HUDEP-2 (cell line): ENCODE measurements at regions not wholly inside any gene's neighbourhood (a gene's known extent, or its start where the extent isn't known, plus 50 kb on each side); places are given as distances from the start of the nearest gene placed in this dataset.
A peak's percentile ranks its signal among the peaks of the same experiment; 100 is the strongest.

Experiments
- DNase-seq, 76 experiments: peaks; one replicate each; lab custom pipeline; 2025; ENCODE audit not compliant: unreplicated experiment in 76 of 76; lab: John Stamatoyannopoulos, UW

DNA sequence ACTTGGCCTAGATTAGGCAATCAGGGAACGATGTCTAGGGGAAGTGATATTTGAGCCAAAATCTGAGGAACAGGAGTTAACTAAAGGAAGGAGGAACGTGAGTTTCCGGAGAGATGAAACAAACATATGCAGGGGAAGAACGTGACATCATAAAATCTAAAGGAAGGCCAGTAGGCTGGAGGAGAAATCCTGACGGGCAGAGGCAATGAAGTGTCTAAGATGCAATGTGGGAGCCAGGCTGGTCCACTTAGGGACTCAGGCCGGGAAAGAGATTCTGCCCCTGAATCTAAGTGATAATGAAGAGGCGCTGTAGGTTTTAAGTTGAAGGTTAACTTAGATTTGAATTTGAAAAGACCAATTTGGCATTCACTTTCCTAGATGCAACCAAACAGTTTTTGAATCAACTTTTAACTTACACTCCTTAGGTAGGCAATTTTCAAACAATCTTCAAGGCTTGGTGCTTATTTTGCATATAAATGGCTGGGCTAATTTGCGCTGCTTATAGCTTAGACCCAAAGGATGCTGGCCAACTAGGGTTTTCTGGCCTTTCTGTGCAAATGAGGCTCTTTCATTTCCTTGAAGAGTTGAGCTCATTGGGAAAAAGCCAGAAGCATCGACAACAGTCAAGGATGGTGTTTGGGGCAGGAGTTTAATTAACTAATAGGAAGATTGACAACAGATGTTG lies 221.7 kb downstream of the SOX11 start:
- DNase-seq: no peak

DNA sequence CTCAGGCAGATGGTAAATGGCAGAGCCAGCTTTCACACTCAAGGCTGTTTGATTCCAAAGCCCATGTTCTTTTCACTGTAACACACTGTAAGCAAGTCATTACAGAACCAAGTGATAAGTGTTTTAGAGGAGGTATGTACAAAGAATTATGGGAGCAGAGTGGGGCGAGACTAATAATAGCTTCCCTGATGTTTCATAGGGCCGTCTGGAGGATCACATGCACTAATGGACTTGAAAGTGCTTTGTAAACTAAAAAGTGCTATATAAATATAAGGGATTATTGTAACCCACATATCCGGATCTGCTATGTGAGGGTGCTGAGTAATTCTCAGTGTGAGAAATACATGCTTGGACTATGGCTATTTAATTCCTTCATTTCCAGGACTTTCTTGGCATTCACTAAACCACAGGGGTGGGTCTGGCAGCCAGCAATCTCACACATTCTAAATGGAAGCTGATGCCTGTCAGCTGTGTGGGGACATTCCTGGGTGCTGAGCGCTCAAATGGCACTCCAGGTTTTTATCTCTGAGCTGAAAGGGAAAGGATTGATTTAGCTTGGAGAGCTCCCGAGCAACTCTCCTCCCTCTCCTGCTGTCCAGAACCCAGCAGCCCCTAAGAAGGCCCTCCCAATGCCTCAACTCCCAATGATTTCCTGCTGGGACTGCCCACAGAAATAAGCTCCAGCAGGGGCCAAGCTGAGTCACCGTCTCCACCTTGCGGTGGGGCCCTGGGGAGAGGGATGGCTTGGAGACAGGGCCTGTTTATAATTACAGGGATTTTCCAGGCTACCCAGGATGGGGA lies 222.8 kb downstream of the SOX11 start:
- DNase-seq: no peak

DNA sequence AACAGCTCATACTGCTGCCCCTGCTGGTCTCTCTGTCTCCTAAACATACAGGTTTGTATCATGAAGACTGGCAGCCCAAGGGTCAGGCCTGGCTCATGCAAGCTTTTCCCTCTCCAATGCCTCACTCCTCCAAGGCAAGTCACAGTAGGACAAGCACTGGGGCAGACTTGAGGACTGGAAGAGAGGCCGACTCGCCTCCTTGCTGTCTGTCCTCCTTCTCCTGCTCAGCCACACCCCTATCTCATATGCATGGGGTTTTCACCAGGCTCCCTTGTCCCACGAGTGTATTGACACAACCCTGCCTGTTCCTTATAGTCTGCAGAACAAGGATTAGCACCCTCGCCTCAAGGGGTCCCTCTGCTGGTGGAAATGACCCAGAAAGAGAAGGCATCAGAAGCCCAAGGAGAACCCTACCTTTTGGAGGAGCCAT lies 223.7 kb downstream of the SOX11 start:
- DNase-seq: peak in 27 of 76 experiments; percentile 0 to 37 (median 8)

DNA sequence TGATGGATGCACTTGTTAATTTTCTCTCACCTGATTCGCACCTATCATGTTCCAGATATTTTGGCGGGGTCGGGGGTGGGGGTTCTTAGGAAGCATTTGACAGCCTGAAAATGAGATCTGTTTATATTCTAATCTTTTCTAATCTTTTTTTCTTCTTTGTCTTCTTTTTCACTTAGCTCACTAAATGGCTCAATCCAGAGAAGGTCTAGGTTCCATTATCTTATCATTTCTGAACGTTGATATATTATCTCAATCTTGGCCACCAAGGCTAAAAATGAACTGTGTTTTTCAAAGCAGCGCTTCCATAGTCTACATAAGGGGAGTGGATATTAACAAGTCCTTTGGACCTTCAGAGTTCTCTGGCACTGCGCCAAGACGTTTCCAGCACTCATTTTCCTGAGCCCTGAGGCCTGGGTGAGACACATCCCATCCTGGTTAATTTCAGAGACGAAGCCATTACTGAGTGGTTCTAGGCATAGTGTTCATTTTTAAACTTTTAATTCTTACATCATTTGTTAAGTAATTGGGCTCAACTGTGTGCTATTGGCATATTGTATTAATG lies 229.0 kb downstream of the SOX11 start:
- no peak for DNase-seq

DNA sequence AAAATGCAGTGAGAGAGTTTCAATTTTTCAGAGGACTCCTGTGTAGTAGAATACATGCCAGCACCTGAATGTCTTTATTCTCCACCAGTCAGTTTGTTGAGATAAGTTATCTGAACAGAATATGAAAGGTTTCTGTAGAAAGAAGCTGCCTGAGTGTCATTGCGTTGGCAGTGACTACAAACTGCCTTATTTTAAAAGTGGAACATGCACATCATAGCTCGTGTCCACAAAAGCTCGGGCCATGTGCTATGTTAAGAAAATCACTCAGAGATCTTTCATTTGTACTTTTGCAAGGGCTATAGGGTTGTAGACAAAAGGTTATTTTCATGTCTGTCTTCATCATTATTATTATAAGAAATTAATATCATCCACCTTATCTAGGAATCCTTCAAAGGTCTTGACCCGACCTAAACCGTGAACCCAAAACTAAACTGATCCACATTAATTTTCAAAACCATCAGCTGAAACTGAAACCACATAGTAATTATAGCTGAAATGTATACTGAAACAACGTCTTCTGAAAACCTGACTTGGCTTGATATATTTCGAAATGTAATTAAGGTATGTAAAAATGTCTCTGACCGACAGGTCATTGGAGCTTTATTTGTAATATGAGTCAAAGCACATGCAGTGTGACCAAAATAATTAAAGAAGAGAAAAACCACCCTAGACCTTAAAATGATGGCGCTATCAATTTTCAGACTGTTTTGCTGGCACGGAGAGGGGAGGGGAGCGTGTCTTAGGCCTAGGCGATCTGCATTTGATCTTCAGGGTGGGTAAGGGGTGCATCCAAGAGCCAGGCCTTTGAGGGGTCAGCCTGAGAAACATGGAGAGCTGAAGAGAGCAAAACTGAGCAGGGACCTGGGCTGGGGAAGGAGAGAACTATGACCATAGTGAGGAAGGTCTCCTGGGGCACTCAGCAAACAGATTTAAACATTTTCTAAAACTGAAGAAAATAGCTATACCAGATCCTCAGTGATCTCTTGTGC lies 232.1 kb downstream of the SOX11 start:
- no peak for DNase-seq

DNA sequence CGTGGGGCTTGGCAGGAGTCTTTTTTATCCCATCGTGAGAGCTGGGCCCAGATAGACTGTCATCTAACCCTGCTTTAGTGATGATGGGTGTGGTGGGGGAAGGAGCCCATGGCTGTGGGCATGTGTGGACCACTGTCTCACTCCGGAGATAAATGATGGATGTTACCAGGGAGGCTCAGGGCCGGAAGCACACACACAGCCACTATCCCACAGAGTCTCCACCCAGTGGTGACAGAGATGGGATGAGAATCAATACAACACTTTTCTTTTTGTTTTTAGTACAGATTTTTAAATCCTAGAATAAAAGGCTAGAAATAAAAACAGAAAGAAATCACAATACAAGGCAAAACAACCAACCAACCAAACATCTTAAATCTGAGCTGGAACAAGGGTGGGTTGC lies 233.4 kb downstream of the SOX11 start:
- no peak for DNase-seq

DNA sequence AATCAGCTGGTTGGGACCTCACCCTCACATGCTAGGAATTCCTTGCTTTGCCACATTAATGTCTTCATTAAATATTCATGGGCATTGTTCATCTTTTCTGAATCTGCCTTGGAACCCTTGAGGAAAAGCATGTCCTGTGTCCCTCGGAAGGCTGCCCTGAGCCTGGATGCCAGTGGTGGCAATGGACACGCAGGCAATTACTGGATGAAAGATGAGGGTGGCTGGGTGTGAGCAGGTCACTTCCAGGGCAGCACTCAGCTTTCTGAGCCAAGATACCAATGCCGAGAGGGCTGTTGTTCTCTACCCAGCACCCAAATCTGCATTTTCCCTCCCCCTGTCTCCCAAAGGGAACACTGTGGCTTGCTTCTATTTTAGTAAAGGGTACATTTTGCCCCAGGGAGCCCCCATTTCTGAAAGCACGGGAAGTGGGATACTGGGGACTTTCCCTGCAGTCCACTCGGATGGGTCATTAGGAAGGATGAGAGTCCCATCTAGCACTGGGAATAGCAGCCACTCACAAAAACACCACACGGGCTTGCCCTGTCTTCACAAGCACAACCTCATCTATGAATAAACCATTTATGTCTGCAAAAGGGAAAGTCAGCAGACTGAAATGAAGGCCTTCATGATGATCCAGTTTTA lies 234.8 kb downstream of the SOX11 start:
- DNase-seq: no peak

DNA sequence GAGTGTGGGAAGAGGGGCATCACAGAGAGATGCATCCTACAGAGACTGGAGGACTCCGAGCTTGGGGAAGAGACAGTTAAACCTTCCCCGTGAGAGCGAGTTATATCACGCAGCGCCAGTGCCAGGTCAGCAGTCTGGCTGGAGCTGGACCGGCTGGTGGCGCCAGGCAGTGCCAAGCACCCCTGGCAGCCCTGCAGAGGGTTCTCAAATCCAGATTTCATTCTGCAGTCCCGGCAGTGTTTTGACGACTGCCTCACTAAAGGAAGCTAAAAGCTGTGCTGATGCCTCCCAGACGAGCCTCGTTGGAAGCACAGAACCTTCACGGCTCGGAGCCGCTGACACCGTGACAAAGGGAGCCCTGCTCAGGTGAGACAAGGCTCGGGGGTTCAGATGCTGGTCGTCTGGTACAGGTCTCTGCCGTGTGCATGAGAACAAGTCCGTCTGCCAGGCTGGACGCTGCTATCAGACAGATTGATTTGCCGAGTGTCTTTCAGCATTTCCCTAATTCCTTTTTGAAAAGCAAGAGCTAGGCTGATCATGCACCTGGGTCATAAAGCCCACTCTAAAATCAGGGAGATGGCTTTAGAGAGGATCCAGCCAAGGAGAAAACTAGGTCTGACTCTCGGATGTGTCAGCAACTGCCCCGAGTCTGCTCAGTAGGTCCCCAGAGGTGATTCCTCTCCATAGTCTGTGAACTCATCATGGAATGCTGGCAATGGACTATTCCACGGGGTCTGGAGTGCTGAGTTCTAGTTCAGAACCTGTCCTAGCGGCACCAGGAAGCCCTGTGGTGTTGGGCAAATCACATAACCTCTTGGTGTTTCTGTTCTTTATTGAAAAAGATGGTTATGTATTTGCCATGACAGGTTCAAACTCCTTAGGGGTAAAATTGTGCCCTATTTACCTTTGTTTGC lies 240.6 kb downstream of the SOX11 start:
- peak in 1 of 76 experiments; percentile 0 for DNase-seq

DNA sequence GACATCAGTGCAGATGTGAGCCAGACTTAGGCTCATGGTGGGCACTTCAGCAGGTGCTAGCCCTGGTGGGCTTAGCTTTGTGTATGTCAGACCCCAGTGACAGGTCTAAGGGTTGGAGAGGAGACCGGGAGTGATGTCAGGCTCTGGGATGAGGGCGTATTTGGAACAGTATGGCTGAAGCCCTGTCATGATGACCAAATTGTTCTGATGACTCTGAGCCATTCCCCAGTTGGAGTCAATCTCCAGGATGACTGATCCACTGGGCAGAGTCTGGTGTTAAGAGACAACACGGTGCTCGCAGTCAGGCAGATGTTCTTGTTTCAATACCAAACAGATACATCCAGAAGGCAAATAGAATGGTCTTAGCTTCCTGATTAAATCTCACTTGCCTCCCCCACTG lies 241.5 kb downstream of the SOX11 start:
- DNase-seq: no peak

DNA sequence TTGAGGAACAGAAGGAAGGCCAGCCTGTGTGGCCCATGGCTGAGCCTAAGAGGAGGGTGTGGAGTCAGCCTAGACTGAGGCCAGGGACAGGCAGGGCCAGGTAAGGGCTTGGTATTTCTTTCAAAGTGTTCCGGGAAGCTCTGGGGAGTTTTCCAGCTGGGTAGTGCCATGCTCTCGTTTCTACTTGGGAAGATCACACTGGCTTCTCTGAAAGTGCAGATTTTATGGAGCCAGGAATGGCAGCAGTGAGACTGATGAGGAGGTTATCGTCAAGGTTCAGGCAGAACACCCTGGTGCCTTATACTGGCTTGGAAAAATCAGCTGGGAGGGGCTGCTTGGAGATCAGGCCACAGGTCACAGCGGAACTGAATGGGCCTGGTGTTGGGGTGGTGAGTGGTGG lies 245.1 kb downstream of the SOX11 start:
- no peak for DNase-seq

DNA sequence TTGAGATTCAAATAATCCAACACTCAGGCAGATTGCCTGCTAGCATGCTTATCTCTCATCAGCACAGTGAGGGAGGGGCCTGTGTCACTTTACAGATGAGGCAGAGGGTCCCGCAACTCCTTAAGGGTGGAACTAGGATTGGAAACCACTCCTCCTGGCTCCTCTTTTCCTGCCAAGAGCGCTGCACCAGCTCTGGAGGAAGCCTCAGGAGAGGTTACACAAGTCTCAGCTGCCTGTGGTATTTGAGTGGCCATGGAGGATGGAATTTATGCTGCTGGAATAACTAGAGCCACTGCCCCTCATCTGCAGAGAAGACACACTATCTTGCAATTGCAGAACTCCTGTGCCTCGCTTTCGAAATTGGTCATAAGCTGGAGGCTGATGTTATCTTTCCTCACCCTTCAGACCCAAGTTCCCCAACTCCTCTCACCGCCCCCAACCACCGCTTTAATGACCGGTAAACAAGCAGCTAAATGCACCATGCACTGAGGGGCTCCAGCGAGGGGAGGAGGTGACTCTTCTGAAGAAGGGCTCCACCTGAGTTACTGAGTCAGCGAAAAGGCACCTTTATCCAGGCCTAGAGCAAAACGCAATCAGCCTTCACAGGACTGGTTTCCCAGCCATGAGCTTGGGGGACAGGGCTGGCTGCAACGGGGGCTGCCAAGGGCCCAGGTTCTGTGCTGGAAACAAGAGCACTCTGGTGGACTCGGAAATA lies 245.8 kb downstream of the SOX11 start:
- no peak for DNase-seq

DNA sequence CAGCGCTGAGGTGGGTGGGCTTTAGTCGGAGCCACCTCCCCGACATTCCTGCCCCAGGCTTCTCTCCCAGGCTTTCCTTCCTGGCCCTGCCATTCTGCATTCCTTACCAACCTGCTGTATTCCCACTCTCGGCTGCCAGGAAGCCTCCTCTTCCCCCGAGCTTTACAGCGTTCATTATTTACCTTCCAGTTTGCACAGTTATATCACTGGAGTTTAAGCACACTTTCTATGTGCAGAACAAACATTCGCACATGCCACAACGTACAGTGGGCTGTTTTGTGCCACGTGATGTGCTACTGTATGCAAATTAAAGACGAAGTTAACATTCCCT lies 246.3 kb downstream of the SOX11 start:
- no peak for DNase-seq

DNA sequence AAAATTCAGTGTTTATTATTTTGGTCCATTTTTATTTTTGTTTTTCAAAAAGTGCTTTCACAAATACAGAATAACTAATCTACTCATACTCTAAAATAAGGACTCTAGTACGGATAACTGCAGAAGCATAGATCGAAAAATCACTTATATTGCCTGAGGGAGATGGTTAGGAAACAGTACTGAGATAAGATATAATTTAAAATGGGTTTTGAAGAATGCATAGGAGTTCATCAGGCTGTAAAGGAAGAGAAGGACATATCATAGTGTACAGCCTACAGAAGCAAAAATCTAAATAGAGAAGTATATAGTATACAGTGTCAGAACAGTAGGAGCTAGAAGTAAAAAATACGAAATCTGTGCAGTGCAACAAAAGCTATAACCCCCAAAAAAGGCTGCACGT lies 247.4 kb downstream of the SOX11 start:
- DNase-seq: no peak

DNA sequence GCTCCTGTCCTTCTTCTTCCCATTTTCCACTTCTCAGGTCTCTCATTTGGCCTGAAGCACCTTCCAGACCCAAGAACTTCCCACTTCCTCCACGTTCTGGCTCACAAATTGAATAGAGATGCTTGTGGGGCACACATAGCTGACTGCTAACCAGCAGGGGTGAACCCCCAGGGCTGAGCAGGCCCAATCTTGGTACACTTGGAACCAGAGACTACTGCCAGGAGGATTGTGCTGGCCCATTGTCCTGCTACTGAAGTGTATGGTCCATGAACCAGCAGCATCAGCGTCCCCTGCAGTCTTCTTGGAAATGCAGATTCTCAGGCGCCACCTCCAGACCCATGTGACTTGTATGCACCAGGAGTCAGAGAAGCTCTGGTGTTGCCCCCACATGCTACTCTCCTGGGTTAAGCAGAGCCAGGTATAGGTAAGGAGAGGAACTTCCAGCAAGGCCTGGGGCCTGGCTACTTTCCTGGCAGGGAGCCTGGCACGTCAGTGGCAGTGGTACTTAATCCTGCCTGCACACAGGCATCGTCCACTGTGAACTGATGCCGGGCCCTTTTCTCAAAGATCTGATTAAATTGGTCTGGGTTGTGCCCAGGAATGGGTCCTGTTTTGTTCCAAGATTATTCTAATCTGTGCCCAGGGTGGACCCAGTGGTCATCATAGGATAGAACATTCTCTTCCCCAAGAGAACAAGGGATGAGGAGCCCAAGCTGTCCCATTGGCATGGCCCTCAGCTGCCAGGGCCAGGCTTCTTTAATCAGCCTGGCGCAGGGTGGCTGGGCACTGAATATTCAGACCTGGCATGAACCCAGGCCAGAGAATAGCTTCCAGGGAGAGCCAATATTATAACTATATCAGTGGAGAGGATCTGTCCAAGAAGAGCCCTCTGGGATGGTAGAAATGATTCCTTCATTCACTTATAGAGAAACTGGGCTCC lies 248.7 kb downstream of the SOX11 start:
- DNase-seq: no peak

DNA sequence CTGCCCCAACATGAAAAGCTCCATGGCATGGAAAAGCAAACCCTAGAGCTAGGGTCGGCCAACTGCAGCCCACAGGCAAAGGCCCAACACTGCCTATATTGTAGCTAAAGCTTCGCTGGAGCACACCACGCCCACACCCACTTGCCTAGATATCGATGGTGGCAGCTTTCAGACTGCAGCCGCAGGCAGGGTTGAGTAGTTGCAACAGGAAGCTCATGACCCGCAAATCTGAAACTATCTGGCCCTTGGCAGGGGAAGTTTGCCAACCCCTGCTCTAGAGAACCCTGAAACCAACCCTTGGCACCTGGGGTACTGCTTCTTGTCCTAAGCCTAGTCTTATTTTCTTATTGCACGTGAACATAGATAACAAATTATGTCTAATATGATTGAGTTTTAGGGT lies 250.0 kb downstream of the SOX11 start:
- no peak for DNase-seq

DNA sequence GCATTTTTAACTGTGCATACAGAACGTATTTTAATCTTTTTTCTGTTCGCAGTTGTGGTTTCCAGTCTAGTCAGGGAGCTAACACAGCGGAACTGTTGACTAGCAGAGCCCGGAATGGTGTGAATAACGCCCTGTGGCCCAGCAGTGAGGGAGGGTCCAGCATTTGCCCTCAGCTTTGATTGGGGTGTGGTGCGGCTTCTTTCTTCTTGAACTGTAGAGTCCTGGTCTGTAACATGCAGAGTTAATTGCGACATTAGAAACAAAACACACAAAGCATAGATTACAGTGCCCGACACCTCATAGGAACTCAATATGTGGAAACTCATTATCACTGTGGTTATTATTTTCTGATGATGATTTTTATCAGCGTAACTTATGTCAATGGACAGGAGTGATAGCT lies 253.6 kb downstream of the SOX11 start:
- no peak for DNase-seq

DNA sequence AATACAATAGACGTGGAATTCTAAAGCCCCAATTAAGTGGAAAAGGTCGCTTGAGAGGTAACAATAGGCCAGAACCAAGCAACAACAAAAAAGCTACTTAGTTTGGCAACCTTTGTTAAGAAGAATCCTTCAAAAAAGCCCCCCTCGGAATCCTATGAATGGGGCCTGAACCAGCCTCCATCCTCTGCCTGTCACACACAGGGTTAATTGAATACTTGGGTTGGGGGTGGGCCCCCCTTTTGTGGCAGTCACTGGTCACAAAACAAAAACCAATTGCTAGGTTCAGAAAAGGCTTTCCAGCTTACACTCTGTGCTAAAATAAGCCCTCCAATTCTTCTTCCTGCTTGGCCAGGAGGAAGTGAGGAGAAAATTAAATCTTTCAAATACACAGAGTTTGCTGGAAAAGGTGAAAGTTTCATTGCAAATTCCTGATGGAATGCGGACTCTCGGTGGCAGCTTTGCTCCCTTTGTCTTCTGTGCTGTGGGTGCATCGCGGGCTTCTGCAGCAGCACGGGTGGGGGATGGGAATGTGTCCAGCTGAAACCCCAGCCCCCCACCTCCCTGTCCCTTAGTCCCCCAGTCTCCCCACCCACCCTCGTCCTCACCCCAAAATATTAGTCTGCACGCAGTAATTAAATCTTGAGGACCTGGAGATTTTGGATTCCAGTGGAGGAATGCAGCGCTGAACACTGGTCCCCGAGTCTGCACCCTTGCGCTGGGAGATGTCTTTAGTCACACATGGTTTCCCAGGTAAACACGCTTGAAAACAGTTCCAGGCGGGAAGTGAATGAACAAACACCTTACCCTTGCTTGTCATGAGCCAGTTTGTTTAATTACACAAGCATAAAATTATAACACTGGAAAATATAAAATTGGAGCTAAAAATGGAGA lies 254.3 kb downstream of the SOX11 start:
- DNase-seq: no peak
